Heart left ventricle (tissue), 16 donors: ENCODE measurements at regions not wholly inside any gene's neighbourhood (a gene's known extent, or its start where the extent isn't known, plus 50 kb on each side); places are given as distances from the start of the nearest gene placed in this dataset.

Experiments
- ATAC-seq, 4 donors: fragments of 200-7000 bp; cut with Tn5 transposase; one replicate each; pipeline ENCODE4 v1.9.1; 2020 to 2022; ENCODE audit warnings: moderate library complexity in 4 of 4, mild to moderate bottlenecking in 3 of 4, moderate number of reproducible peaks in 1 of 4
- DNase-seq, 5 donors: peaks; one replicate each; pipeline ENCODE4 v3.0.0-alpha.2; 2020
- H3K27ac ChIP-seq, 12 donors: fragments of 200-600 bp; sonication (generic) in 4 of 12; one replicate each; pipeline versions ENCODE4 v1.5.0 to v1.8.0; 2016 to 2022; ENCODE audit warnings: mild to moderate bottlenecking in 2 of 12
- H3K27me3 ChIP-seq, 9 donors: fragments of 200-600 bp; sonication (generic) in 2 of 9; one replicate each; pipeline versions ENCODE4 v1.5.1 to v1.8.0; 2016 to 2022; ENCODE audit warnings: mild to moderate bottlenecking in 3 of 9
- H3K36me3 ChIP-seq, 9 donors: fragments of 200-600 bp; sonication (generic) in 2 of 9; one replicate each; pipeline versions ENCODE4 v1.5.0 to v1.8.0; 2018 to 2022; ENCODE audit warnings: mild to moderate bottlenecking in 2 of 9
- H3K4me1 ChIP-seq, 12 donors: fragments of 200-600 bp; sonication (generic) in 4 of 12; one replicate each; pipeline versions ENCODE4 v1.5.0 to v1.8.0; 2016 to 2022; ENCODE audit warnings: mild to moderate bottlenecking in 3 of 12
- H3K4me3 ChIP-seq, 12 donors: fragments of 200-600 bp; sonication (generic) in 4 of 12; one replicate each; pipeline versions ENCODE4 v1.5.0 to v1.8.0; 2017 to 2022; ENCODE audit warnings: mild to moderate bottlenecking in 9 of 12, moderate library complexity in 4 of 12
- H3K9me3 ChIP-seq, 12 donors: fragments of 200-600 bp; sonication (generic) in 4 of 12; one replicate each; pipeline versions ENCODE4 v1.5.0 to v1.8.0; 2016 to 2022; ENCODE audit warnings: mild to moderate bottlenecking in 1 of 12
- CTCF ChIP-seq, 12 donors: fragments of 200-600 bp; sonication (generic) in 4 of 12; IDR thresholded peaks; one replicate each; pipeline versions ENCODE4 v1.5.0 to v1.8.0; 2018 to 2022; ENCODE audit warnings: antibody characterized with exemption in 12 of 12, mild to moderate bottlenecking in 5 of 12
- POLR2A ChIP-seq, 2 donors: fragments of 450-650 bp; IDR thresholded peaks; one replicate each; pipeline ENCODE4 v1.6.1; 2017; ENCODE audit warnings: antibody characterized with exemption in 2 of 2, mild to moderate bottlenecking in 2 of 2, moderate library complexity in 2 of 2
- WGBS, 4 donors: extraction: QIAGEN DNeasy Blood & Tissue Kit in 2 of 4; methylation state at CpG; one replicate each; pipeline versions ENCODE4 v1.1.5 to v1.1.7; 2013 to 2018; 5-methylcytosine and 5-hydroxymethylcytosine counted together
- intact Hi-C, 10 donors: fragments of 100-400 bp; cut with DNase I; formaldehyde crosslinking; loops; one replicate each; pipeline versions ENCODE4 v1.11.1 to v1.14.2; 2022
- donor health status: ischemic (EF 13 %, LVEDD 7.1; RV severe dilation, severe dysfunction).
- donor health status: healthy with polysubstance abuse.
- donor health status: DM: no; HTN: yes; CAD: no.
- donor health status: DM: no; HTN: no; CAD: no.
- donor health status: ischemic (EF 25% LVEDD 6.9; RV normal size, moderate dysfunction).
- donor health status: ischemic (EF 25% LVEDD 5.7; RV mildly dilated, moderate dysfunction).
- donor health status: healthy.
- donor health status: DM: yes; HTN: yes; CAD: no.
- donor health status: ischemic (EF 35%, LVEDD 5.7; RV mildly dilated, moderate dysfunction).
- donor health status: nonischemic (EF 11% LVEDD 7.7; RV severe dilation, severe dysfunction).
- donor health status: DM: yes; HTN: yes; CAD: no.
- donor health status: PGD.
- donor health status: ischemic (EF 29% LVEDD 5.4; RV normal size, mild dysfunction).
- donor health status: nonischemic (EF 23%, LVEDD 6.1; RV moderate dilation, normal function).

- 47 to 73% (median 62%) methylated on average over 1 of the region's 1 CpG for WGBS, 4 donors
- H3K9me3 ChIP-seq, result no peaks in the 10 kb centered on the region
- no peaks in the 10 kb centered on the region for H3K27me3 ChIP-seq
- TF ChIP-seq CTCF (IDR thresholded peaks at IDR 0.05) (no peak), POLR2A (IDR thresholded peaks at IDR 0.05) (no peak)
- intact Hi-C loops, result no loop called here
- no peak overlapping the region for H3K4me3 ChIP-seq
- no peak for ATAC-seq
- no peak overlapping the region for H3K27ac ChIP-seq
- H3K4me1 ChIP-seq, result no peaks in the 10 kb centered on the region
- DNase-seq, result no peak
- H3K36me3 ChIP-seq, result no peaks in the 10 kb centered on the region
Measured at GRCh38 chr17:53655591-53655990, 167.1 kb upstream of the KIF2B start.

- ATAC-seq, result no peak
- H3K36me3 ChIP-seq, result no peaks in the 10 kb centered on the region
- intact Hi-C loops, result no loop called here
- no peak for TF ChIP-seq CTCF (IDR thresholded peaks at IDR 0.05)
- TF ChIP-seq POLR2A (IDR thresholded peaks at IDR 0.05), result no peak
- H3K27ac ChIP-seq, result no peak overlapping the region
- 63 to 75% (median 65%) methylated on average over 1 of the region's 1 CpG for WGBS, 4 donors
- no peak overlapping the region for H3K4me3 ChIP-seq
- no peaks in the 10 kb centered on the region for H3K4me1 ChIP-seq
- DNase-seq, result no peak
- H3K9me3 ChIP-seq, result peaks cover 0 to 8% (median 0%) of the 10 kb centered on the region in 12 donors
- H3K27me3 ChIP-seq, result no peaks in the 10 kb centered on the region
Measured at GRCh38 chr17:53649201-53649600, 173.5 kb upstream of the KIF2B start.

- Histone ChIP-seq H3K4me1 (no peaks in the 10 kb centered on the region), H3K4me3 (no peak overlapping the region), H3K27me3 (no peaks in the 10 kb centered on the region), H3K9me3 (peaks cover 0 to 8% (median 0%) of the 10 kb centered on the region in 12 donors), H3K36me3 (no peaks in the 10 kb centered on the region), H3K27ac (no peak overlapping the region)
- DNase-seq, result no peak
- intact Hi-C loops, result no loop called here
- no peak for ATAC-seq
- TF ChIP-seq POLR2A (IDR thresholded peaks at IDR 0.05) (no peak), CTCF (IDR thresholded peaks at IDR 0.05) (no peak)
- WGBS, 4 donors, result 95 to 98% (median 98%) methylated on average over 2 of the region's 2 CpGs
Measured at GRCh38 chr17:53646835-53647234, 175.9 kb upstream of the KIF2B start.

- Histone ChIP-seq H3K4me1 (no peaks in the 10 kb centered on the region), H3K27me3 (no peaks in the 10 kb centered on the region), H3K9me3 (peaks cover 0 to 2% (median 0%) of the 10 kb centered on the region in 12 donors), H3K27ac (no peak overlapping the region), H3K4me3 (no peak overlapping the region), H3K36me3 (no peaks in the 10 kb centered on the region)
- ATAC-seq (no peak), DNase-seq (no peak)
- no peak for TF ChIP-seq POLR2A (IDR thresholded peaks at IDR 0.05)
- no peak for TF ChIP-seq CTCF (IDR thresholded peaks at IDR 0.05)
- intact Hi-C loops, result no loop called here
- 66 to 78% (median 72%) methylated on average over 1 of the region's 1 CpG for WGBS, 4 donors
Measured at GRCh38 chr17:53640808-53641207, 181.9 kb upstream of the KIF2B start.
